PC-9 (cell line): ENCODE measurements at regions not wholly inside any gene's neighbourhood (a gene's known extent, or its start where the extent isn't known, plus 50 kb on each side); places are given as distances from the start of the nearest gene placed in this dataset.

Experiments used
- BruUV-seq: library from RNA; stranded (reverse); fragments of 400-500 nt; replicated peaks from 2 replicates; lab custom pipeline; 2021; lab: Mats Ljungman, UMichigan
- CTCF ChIA-PET: fragments of 300-600 bp; sonication (Branson Sonifier 250); formaldehyde crosslinking; loops from one replicate; lab custom pipeline; 2022; ENCODE audit warnings: antibody characterized with exemption; lab: Charles Lee
- POLR2A ChIA-PET: fragments of 300-600 bp; sonication (Branson Sonifier 250); formaldehyde crosslinking; loops from one replicate; lab custom pipeline; 2022; ENCODE audit warnings: antibody characterized with exemption; ENCODE audit not compliant: unreplicated experiment; lab: Charles Lee
- DNase-seq, 2 experiments: peaks; one replicate each; pipeline versions ENCODE4 v3.0.0 to v3.0.0-alpha.2; 2015 to 2022; ENCODE audit warnings: mixed read lengths in 1 of 2
- H2AFZ ChIP-seq: fragments of 200-600 bp; sonication (generic); 2 replicates; pipeline ENCODE4 v1.8.1; 2017; ENCODE audit warnings: antibody characterized with exemption
- H3F3A ChIP-seq: fragments of 200-600 bp; sonication (generic); 2 replicates; pipeline ENCODE4 v1.8.1; 2017; ENCODE audit warnings: antibody characterized with exemption, mild to moderate bottlenecking, low read depth; ENCODE audit not compliant: insufficient read depth
- H3K27ac ChIP-seq: fragments of 200-600 bp; sonication (generic); 2 replicates; pipeline ENCODE4 v1.6.1; 2016; ENCODE audit warnings: mixed run types
- H3K27me3 ChIP-seq: fragments of 200-600 bp; sonication (generic); 2 replicates; pipeline ENCODE4 v1.6.1; 2016; ENCODE audit warnings: low read depth, mixed run types; ENCODE audit not compliant: insufficient read depth
- H3K36me3 ChIP-seq: fragments of 200-600 bp; sonication (generic); 2 replicates; pipeline ENCODE4 v1.6.1; 2016; ENCODE audit warnings: low read depth, mixed run types
- H3K4me1 ChIP-seq: fragments of 200-600 bp; sonication (generic); replicated peaks from 2 replicates; pipeline ENCODE4 v1.6.1; 2016; ENCODE audit warnings: mixed run types; ENCODE audit not compliant: insufficient read depth
- H3K4me2 ChIP-seq: fragments of 200-600 bp; sonication (generic); 2 replicates; pipeline ENCODE4 v1.6.1; 2017; ENCODE audit warnings: mixed run types
- H3K4me3 ChIP-seq: fragments of 200-600 bp; sonication (generic); 2 replicates; pipeline ENCODE4 v1.6.1; 2016; ENCODE audit warnings: mixed run types
- H3K79me2 ChIP-seq: fragments of 200-600 bp; sonication (generic); 2 replicates; pipeline ENCODE4 v1.6.1; 2017; ENCODE audit warnings: low read depth, mixed run types
- H3K9me2 ChIP-seq: fragments of 200-600 bp; sonication (generic); 2 replicates; pipeline ENCODE4 v1.8.1; 2017; ENCODE audit warnings: mild to moderate bottlenecking; ENCODE audit not compliant: insufficient read depth
- H3K9me3 ChIP-seq: fragments of 200-600 bp; sonication (generic); 2 replicates; pipeline ENCODE4 v1.8.1; 2016; ENCODE audit warnings: low read depth; ENCODE audit not compliant: insufficient read depth
- H4K20me1 ChIP-seq: fragments of 200-600 bp; sonication (generic); 2 replicates; pipeline ENCODE4 v1.8.1; 2017; ENCODE audit not compliant: insufficient read depth
- EZH2 ChIP-seq: fragments of 200-600 bp; sonication (generic); IDR thresholded peaks from 2 replicates; pipeline ENCODE4 v1.8.0; 2017; ENCODE audit warnings: antibody characterized with exemption, low read depth
- intact Hi-C: fragments of 100-400 bp; cut with micrococcal nuclease; formaldehyde crosslinking; loops from one replicate; pipeline ENCODE4 v1.10.0; 2022; ENCODE audit not compliant: unreplicated experiment
- TF ChIP-seq, protein P1 (sequence below): fragments of 200-600 bp; sonication (generic); conservative IDR thresholded peaks from 2 replicates; pipeline ENCODE4 v1.6.1; 2017; ENCODE audit warnings: mixed run types, antibody characterized with exemption, mild to moderate bottlenecking, moderate library complexity

DNA sequence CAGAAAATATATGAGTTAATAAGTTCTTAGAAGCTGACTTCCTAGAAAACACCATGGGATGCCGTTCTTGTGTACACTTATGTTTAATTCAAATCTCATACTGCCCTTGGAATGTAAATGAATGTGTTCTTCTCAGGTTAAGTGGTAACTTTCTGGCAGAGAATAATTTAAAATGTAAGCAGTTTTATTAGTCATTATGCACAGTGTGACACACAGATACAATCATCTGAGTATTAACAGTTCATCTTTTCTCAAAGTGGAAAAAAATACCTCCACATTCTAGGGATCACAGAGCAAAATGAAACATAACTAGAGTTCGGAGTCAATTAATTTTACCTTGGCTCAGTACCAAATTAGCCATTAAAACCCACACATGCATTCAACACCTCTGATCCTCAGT, 508.1 kb downstream of the CDH9 start:
- H3K4me2 ChIP-seq = no peak overlapping the region
- no peak overlapping the region for H3K27ac ChIP-seq
- no peaks in the 10 kb centered on the region for H3K36me3 ChIP-seq
- H3F3A ChIP-seq = no peaks in the 10 kb centered on the region
- H4K20me1 ChIP-seq = no peaks in the 10 kb centered on the region
- H3K4me1 ChIP-seq = no peaks in the 10 kb centered on the region
- intact Hi-C loops = no loop called here
- H3K79me2 ChIP-seq = no peaks in the 10 kb centered on the region
- ChIA-PET POLR2A (no interaction called here), CTCF (no interaction called here)
- no peak overlapping the region for H2AFZ ChIP-seq
- H3K4me3 ChIP-seq = no peak overlapping the region
- H3K27me3 ChIP-seq = no peaks in the 10 kb centered on the region
- BruUV-seq = no TSS peak
- no peaks in the 10 kb centered on the region for H3K9me3 ChIP-seq
- no peak for TF ChIP-seq EZH2
- TF ChIP-seq, protein P1, sequence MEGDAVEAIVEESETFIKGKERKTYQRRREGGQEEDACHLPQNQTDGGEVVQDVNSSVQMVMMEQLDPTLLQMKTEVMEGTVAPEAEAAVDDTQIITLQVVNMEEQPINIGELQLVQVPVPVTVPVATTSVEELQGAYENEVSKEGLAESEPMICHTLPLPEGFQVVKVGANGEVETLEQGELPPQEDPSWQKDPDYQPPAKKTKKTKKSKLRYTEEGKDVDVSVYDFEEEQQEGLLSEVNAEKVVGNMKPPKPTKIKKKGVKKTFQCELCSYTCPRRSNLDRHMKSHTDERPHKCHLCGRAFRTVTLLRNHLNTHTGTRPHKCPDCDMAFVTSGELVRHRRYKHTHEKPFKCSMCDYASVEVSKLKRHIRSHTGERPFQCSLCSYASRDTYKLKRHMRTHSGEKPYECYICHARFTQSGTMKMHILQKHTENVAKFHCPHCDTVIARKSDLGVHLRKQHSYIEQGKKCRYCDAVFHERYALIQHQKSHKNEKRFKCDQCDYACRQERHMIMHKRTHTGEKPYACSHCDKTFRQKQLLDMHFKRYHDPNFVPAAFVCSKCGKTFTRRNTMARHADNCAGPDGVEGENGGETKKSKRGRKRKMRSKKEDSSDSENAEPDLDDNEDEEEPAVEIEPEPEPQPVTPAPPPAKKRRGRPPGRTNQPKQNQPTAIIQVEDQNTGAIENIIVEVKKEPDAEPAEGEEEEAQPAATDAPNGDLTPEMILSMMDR = no peak
- no peaks in the 10 kb centered on the region for H3K9me2 ChIP-seq
- no peak for DNase-seq

DNA sequence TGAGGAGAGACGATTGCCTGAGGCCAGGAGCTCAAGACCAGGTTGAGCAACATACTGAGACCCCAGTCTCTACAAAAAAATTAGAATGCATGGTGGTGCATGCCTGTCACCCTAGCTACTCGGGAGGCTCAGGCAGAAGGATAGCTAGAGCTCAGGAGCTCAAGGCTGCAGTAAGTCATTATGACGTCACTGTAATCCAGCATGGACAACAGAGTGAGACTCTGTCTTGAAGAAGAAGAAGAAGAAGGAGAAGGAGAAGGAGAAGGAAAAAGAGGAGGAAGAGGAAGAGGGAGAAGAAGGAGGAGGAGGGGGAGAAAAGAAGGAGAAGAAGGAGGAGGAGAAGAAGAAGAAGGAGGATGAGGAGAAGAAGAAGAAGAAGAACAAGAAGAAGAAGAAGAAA, 519.1 kb downstream of the CDH9 start:
- BruUV-seq = no TSS peak
- H3K4me1 ChIP-seq = no peaks in the 10 kb centered on the region
- DNase-seq = no peak
- intact Hi-C loops = no loop called here
- H3K4me3 ChIP-seq = no peak overlapping the region
- H4K20me1 ChIP-seq = no peaks in the 10 kb centered on the region
- POLR2A ChIA-PET = no interaction called here
- H3K79me2 ChIP-seq = no peaks in the 10 kb centered on the region
- CTCF ChIA-PET = no interaction called here
- no peaks in the 10 kb centered on the region for H3F3A ChIP-seq
- no peaks in the 10 kb centered on the region for H3K27me3 ChIP-seq
- H3K27ac ChIP-seq = no peak overlapping the region
- H3K9me2 ChIP-seq = no peaks in the 10 kb centered on the region
- H3K36me3 ChIP-seq = no peaks in the 10 kb centered on the region
- no peak overlapping the region for H2AFZ ChIP-seq
- no peaks in the 10 kb centered on the region for H3K9me3 ChIP-seq
- TF ChIP-seq, protein P1 = no peak
- TF ChIP-seq EZH2 = no peak
- no peak overlapping the region for H3K4me2 ChIP-seq

DNA sequence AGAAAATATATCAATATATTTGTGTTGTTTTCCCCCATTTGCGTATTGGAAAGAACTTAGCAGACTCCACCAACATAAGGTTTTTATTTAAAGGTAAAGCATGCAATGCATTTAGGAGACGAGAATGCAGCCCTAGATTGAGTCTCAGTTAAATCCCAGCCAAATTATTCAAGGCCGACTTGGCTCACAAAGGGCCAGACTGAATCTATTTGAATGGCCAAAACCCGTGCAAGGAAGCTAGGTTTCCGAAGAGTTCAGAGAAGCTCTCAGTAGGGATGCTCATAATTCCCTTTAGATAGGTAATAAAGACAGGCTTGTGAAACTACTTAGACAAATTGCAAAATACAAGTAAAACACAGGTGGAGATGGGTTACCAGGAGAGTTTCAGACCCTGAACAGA, 520.3 kb downstream of the CDH9 start:
- no peaks in the 10 kb centered on the region for H4K20me1 ChIP-seq
- H3F3A ChIP-seq = no peaks in the 10 kb centered on the region
- H3K4me1 ChIP-seq = no peaks in the 10 kb centered on the region
- peaks cover 3% of the 10 kb centered on the region; the same call in 1 of the 2 replicates for H3K9me3 ChIP-seq
- no peaks in the 10 kb centered on the region for H3K27me3 ChIP-seq
- intact Hi-C loops = no loop called here
- no peak overlapping the region for H3K27ac ChIP-seq
- H3K4me2 ChIP-seq = no peak overlapping the region
- no peaks in the 10 kb centered on the region for H3K36me3 ChIP-seq
- H3K4me3 ChIP-seq = no peak overlapping the region
- no peaks in the 10 kb centered on the region for H3K9me2 ChIP-seq
- ChIA-PET POLR2A (no interaction called here), CTCF (no interaction called here)
- 0 out of 2 replicates have a peak overlapping the region, but pooled peaks have one; percentile 29 for H2AFZ ChIP-seq
- no peak for TF ChIP-seq EZH2
- TF ChIP-seq, protein P1 = no peak
- no TSS peak for BruUV-seq
- no peaks in the 10 kb centered on the region for H3K79me2 ChIP-seq
- no peak for DNase-seq
